ENCODE measurements at regions not wholly inside any gene's neighbourhood (a gene's known extent, or its start where the extent isn't known, plus 50 kb on each side); places are given as distances from the start of the nearest gene placed in this dataset.

GRCh38 chr6:5846335-5846734 is 160.4 kb downstream of the NRN1 start:
- Histone ChIP-seq H3K4me2 (no peak overlapping the region), H3K79me2 (ENCODE audit: insufficient read depth) (no peaks in the 10 kb centered on the region), H3K27ac (ENCODE audit: low read depth in 2 of 2, low read length in 1 of 2) (no peak overlapping the region), H3K4me3 (ENCODE audit: low read depth in 2 of 2, low read length in 1 of 2) (no peak overlapping the region), H3F3A (replicated peaks; ENCODE audit: insufficient read depth) (no peaks in the 10 kb centered on the region), H3K9me2 (no peaks in the 10 kb centered on the region), H3K4me1 (ENCODE audit: control insufficient read depth in 1 of 2, insufficient read depth in 2 of 2, low read depth in 1 of 2, low read length in 1 of 2) (no peaks in the 10 kb centered on the region), H2AFZ (ENCODE audit: low read depth) (no peak overlapping the region), H3K9ac (no peak overlapping the region), H3K9me3 (no peaks in the 10 kb centered on the region), H4K20me1 (ENCODE audit: insufficient read depth) (no peaks in the 10 kb centered on the region), H3K36me3 (replicated peaks in 1 of 2; ENCODE audit: control insufficient read depth in 1 of 2, insufficient read depth in 2 of 2, low read length in 1 of 2) (no peaks in the 10 kb centered on the region), H3K27me3 (ENCODE audit: insufficient read depth) (no peaks in the 10 kb centered on the region; the same call in 1 of the 2 replicates)
- ChIA-PET POLR2A (no interaction called here), CTCF (no interaction called here)
- TF ChIP-seq FOSL2 (IDR thresholded peaks at IDR 0.05; ENCODE audit: borderline replicate concordance, low read depth) (no peak), CTCF (IDR thresholded peaks at IDR 0.05) (no peak), POLR2AphosphoS5 (IDR thresholded peaks at IDR 0.05; ENCODE audit: low read depth, low read length) (no peak), MXI1 (IDR thresholded peaks at IDR 0.05; ENCODE audit: low read depth, low read length) (no peak), RXRA (IDR thresholded peaks at IDR 0.05; ENCODE audit: borderline replicate concordance, low read depth) (no peak), SMC3 (IDR thresholded peaks at IDR 0.05; ENCODE audit: low read depth, low read length) (no peak), FOXJ3 (CRISPR knock-in tag; IDR thresholded peaks at IDR 0.05) (no peak), TCF12 (IDR thresholded peaks at IDR 0.05) (no peak), PBX3 (IDR thresholded peaks at IDR 0.05) (no peak), ELF1 (IDR thresholded peaks at IDR 0.05) (no peak), NRF1 (IDR thresholded peaks at IDR 0.05; ENCODE audit: low read depth, low read length) (no peak), IRF3 (IDR thresholded peaks at IDR 0.05; ENCODE audit: low read depth, low read length) (no peak), YY1 (IDR thresholded peaks at IDR 0.05; ENCODE audit: low read depth) (no peak), CHD2 (IDR thresholded peaks at IDR 0.05; ENCODE audit: low read length, partially characterized antibody) (no peak)
- DNase-seq: no peak
- WGBS (ENCODE audit: low lambda C conversion rate): 41% methylated on average over 7 of the region's 7 CpGs

DNA sequence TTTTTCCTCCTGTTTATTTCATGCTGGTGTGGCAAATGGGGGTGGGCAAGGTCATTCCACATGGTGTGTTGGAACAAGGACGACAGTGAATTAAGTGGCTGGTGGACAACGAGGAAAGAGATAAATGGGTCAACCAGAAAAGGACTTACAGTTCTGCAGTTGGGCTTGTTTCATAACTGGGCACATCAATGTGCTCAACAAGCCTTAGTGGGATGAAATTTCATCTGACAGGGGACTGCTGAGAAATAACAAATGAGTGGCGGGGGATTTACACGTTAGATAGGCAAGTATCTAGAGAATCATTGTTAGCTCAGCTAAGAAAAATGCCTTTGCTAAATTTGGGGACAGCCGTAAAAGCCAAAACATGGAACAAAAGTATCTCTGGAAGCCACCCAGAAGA is 163.6 kb downstream of the NRN1 start:
- no peak overlapping the region for H3K27ac ChIP-seq (ENCODE audit: low read depth in 2 of 2, low read length in 1 of 2)
- no peak overlapping the region for H3K9ac ChIP-seq
- H2AFZ ChIP-seq (ENCODE audit: low read depth): no peak overlapping the region
- no peak for DNase-seq
- H3K27me3 ChIP-seq (ENCODE audit: insufficient read depth): no peaks in the 10 kb centered on the region
- H3K4me1 ChIP-seq (ENCODE audit: control insufficient read depth in 1 of 2, insufficient read depth in 2 of 2, low read depth in 1 of 2, low read length in 1 of 2): peaks cover 0 to 7% of the 10 kb centered on the region in 2 experiments; a peak in 1 of 4 replicates
- H4K20me1 ChIP-seq (ENCODE audit: insufficient read depth): no peaks in the 10 kb centered on the region
- H3F3A ChIP-seq (replicated peaks; ENCODE audit: insufficient read depth): no peaks in the 10 kb centered on the region
- H3K79me2 ChIP-seq (ENCODE audit: insufficient read depth): no peaks in the 10 kb centered on the region
- H3K9me2 ChIP-seq: no peaks in the 10 kb centered on the region
- ChIA-PET POLR2A (no interaction called here), CTCF (no interaction called here)
- H3K4me2 ChIP-seq: no peak overlapping the region
- no peaks in the 10 kb centered on the region for H3K36me3 ChIP-seq (replicated peaks in 1 of 2; ENCODE audit: control insufficient read depth in 1 of 2, insufficient read depth in 2 of 2, low read length in 1 of 2)
- H3K9me3 ChIP-seq: no peaks in the 10 kb centered on the region
- WGBS (ENCODE audit: low lambda C conversion rate): 45% methylated on average over 5 of the region's 5 CpGs
- no peak overlapping the region for H3K4me3 ChIP-seq (ENCODE audit: low read depth in 2 of 2, low read length in 1 of 2)
- TF ChIP-seq NFIC (IDR thresholded peaks at IDR 0.05; ENCODE audit: borderline replicate concordance) (no peak), CTCF (IDR thresholded peaks at IDR 0.05) (no peak), TEAD4 (IDR thresholded peaks at IDR 0.05; ENCODE audit: borderline replicate concordance, insufficient read depth) (no peak), RCOR1 (IDR thresholded peaks at IDR 0.05; ENCODE audit: low read length) (no peak), POLR2AphosphoS5 (IDR thresholded peaks at IDR 0.05; ENCODE audit: low read depth, low read length) (no peak)
- TF ChIP-seq, protein P1, sequence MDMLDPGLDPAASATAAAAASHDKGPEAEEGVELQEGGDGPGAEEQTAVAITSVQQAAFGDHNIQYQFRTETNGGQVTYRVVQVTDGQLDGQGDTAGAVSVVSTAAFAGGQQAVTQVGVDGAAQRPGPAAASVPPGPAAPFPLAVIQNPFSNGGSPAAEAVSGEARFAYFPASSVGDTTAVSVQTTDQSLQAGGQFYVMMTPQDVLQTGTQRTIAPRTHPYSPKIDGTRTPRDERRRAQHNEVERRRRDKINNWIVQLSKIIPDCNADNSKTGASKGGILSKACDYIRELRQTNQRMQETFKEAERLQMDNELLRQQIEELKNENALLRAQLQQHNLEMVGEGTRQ (IDR thresholded peaks at IDR 0.05; ENCODE audit: borderline replicate concordance, low read depth, low read length): no peak

All from SK-N-SH (cell line).